SU-DHL-6 (cell line): ENCODE measurements at regions not wholly inside any gene's neighbourhood (a gene's known extent, or its start where the extent isn't known, plus 50 kb on each side); places are given as distances from the start of the nearest gene placed in this dataset.

Experiments used
- H2AFZ ChIP-seq: fragments of 200-600 bp; sonication (generic); 2 replicates; pipeline ENCODE4 v1.6.1; 2014; ENCODE audit warnings: low read depth, mild to moderate bottlenecking, moderate library complexity, mixed read lengths, antibody characterized with exemption, low read length; ENCODE audit not compliant: severe bottlenecking
- H3F3A ChIP-seq: fragments of 200-600 bp; shearing (Covaris generic); 2 replicates; pipeline ENCODE4 v1.6.0; 2016; ENCODE audit warnings: antibody characterized with exemption, mild to moderate bottlenecking; ENCODE audit not compliant: insufficient read depth
- H3K27ac ChIP-seq: fragments of 200-600 bp; sonication (generic); 2 replicates; pipeline ENCODE4 v1.5.1; 2016; ENCODE audit warnings: low read depth, mild to moderate bottlenecking, low read length, moderate library complexity, mixed read lengths
- H3K27me3 ChIP-seq: fragments of 200-600 bp; sonication (generic), shearing (Covaris generic); 2 replicates; pipeline ENCODE4 v1.6.0; 2014; ENCODE audit warnings: mild to moderate bottlenecking, low read length
- H3K36me3 ChIP-seq: fragments of 200-600 bp; sonication (generic); 2 replicates; pipeline ENCODE4 v1.6.1; 2014; ENCODE audit warnings: mild to moderate bottlenecking, low read length, mixed read lengths
- H3K4me2 ChIP-seq: fragments of 300-600, 200-600 bp; shearing (Covaris generic), sonication (generic); 2 replicates; pipeline ENCODE4 v1.6.0; 2014; ENCODE audit warnings: low read length, low read depth, mild to moderate bottlenecking; ENCODE audit not compliant: poor library complexity, severe bottlenecking
- H3K4me3 ChIP-seq: fragments of 200-600 bp; sonication (generic); 2 replicates; pipeline ENCODE4 v1.5.1; 2014; ENCODE audit warnings: antibody characterized with exemption, low read length, mild to moderate bottlenecking, mixed read lengths; ENCODE audit not compliant: insufficient read depth, poor library complexity, severe bottlenecking
- H3K79me2 ChIP-seq: fragments of 200-600 bp; sonication (generic); 2 replicates; pipeline ENCODE4 v1.6.1; 2014; ENCODE audit warnings: mild to moderate bottlenecking, low read length, moderate library complexity; ENCODE audit not compliant: insufficient read depth
- H3K9ac ChIP-seq: fragments of 200-600 bp; sonication (generic); 2 replicates; pipeline ENCODE4 v1.7.0; 2014; ENCODE audit warnings: mild to moderate bottlenecking, low read length
- H3K9me2 ChIP-seq: fragments of 200-600 bp; sonication (generic); replicated peaks from 2 replicates; pipeline ENCODE4 v1.6.1; 2014; ENCODE audit warnings: low read length; ENCODE audit not compliant: insufficient read depth
- H3K9me3 ChIP-seq: fragments of 200-600 bp; sonication (generic); 2 replicates; pipeline ENCODE4 v1.6.1; 2014; ENCODE audit warnings: low read length, mixed read lengths; ENCODE audit not compliant: insufficient read depth
- H4K20me1 ChIP-seq: fragments of 200-600 bp; sonication (generic); 2 replicates; pipeline ENCODE4 v1.6.1; 2014; ENCODE audit warnings: low read depth, mild to moderate bottlenecking, antibody characterized with exemption, low read length, moderate library complexity, mixed read lengths
- EZH2phosphoT487 ChIP-seq: fragments of 200-600 bp; sonication (generic), shearing (Covaris generic); conservative IDR thresholded peaks from 2 replicates; pipeline ENCODE4 v1.6.1; 2018; ENCODE audit warnings: mild to moderate bottlenecking, antibody characterized with exemption, low read length, moderate library complexity, mixed read lengths
- TF ChIP-seq, protein P1 (sequence below): fragments of 200-600 bp; sonication (generic); IDR thresholded peaks from one replicate; pipeline ENCODE4 v1.5.1; 2017; ENCODE audit warnings: antibody characterized with exemption, mild to moderate bottlenecking, low read length, moderate library complexity; ENCODE audit not compliant: insufficient read depth, poor library complexity, severe bottlenecking

DNA sequence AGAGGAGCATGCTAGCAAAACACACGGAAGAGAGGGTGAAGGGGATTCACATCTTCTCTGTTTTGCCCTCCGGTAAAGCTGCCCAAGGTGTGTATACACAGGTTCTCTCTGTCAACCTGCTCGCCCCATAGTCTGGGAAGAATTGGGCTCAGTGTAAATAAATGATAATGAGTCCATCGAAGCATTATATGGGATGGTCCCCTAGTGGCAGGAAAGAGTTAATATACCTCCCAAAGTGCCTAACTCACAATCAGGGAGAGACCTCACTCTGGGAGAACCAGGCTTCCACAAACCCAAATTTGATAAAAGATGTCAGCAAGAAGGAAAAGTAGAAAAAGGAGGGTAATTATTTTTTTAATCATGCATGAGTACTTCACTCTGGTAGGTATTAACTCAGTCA is 262.2 kb upstream of the ZNF521 start:
- H3K9me3 ChIP-seq: no peaks in the 10 kb centered on the region
- H3K9ac ChIP-seq: no peak overlapping the region
- no peak overlapping the region for H2AFZ ChIP-seq
- H3K4me2 ChIP-seq: no peak overlapping the region
- H4K20me1 ChIP-seq: no peaks in the 10 kb centered on the region
- no peaks in the 10 kb centered on the region for H3F3A ChIP-seq
- H3K79me2 ChIP-seq: no peaks in the 10 kb centered on the region
- no peak overlapping the region for H3K4me3 ChIP-seq
- H3K9me2 ChIP-seq: no peaks in the 10 kb centered on the region
- H3K27me3 ChIP-seq: no peaks in the 10 kb centered on the region
- no peaks in the 10 kb centered on the region for H3K36me3 ChIP-seq
- H3K27ac ChIP-seq: no peak overlapping the region
- TF ChIP-seq EZH2phosphoT487: no peak
- TF ChIP-seq, protein P1, sequence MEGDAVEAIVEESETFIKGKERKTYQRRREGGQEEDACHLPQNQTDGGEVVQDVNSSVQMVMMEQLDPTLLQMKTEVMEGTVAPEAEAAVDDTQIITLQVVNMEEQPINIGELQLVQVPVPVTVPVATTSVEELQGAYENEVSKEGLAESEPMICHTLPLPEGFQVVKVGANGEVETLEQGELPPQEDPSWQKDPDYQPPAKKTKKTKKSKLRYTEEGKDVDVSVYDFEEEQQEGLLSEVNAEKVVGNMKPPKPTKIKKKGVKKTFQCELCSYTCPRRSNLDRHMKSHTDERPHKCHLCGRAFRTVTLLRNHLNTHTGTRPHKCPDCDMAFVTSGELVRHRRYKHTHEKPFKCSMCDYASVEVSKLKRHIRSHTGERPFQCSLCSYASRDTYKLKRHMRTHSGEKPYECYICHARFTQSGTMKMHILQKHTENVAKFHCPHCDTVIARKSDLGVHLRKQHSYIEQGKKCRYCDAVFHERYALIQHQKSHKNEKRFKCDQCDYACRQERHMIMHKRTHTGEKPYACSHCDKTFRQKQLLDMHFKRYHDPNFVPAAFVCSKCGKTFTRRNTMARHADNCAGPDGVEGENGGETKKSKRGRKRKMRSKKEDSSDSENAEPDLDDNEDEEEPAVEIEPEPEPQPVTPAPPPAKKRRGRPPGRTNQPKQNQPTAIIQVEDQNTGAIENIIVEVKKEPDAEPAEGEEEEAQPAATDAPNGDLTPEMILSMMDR: no peak

DNA sequence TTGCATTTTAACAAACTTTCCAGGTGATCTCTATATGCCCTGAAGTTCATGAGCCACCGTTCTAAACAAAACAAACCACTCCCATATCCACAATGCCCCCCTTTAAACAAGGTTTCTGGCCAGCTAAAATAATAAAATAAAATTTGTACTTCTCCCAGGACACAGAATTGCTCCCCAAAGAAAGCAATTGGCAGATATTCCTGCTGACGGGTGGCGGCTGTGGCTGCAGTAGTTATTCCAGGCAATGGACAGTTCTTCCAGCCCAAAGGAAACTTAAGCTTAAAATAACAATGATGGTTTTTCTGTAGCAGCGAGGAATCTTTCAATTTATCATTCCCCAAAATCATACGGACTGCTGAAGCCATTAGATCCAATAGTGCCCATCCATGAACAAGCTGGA is 260.5 kb upstream of the ZNF521 start:
- H3K9me2 ChIP-seq: no peaks in the 10 kb centered on the region
- no peaks in the 10 kb centered on the region for H3K27me3 ChIP-seq
- no peaks in the 10 kb centered on the region for H3F3A ChIP-seq
- no peaks in the 10 kb centered on the region for H3K79me2 ChIP-seq
- no peak overlapping the region for H2AFZ ChIP-seq
- no peak for TF ChIP-seq EZH2phosphoT487
- TF ChIP-seq, protein P1: no peak
- no peak overlapping the region for H3K4me2 ChIP-seq
- H3K9ac ChIP-seq: no peak overlapping the region
- no peaks in the 10 kb centered on the region for H3K9me3 ChIP-seq
- H3K4me3 ChIP-seq: no peak overlapping the region
- H3K27ac ChIP-seq: no peak overlapping the region
- H3K36me3 ChIP-seq: no peaks in the 10 kb centered on the region
- no peaks in the 10 kb centered on the region for H4K20me1 ChIP-seq

DNA sequence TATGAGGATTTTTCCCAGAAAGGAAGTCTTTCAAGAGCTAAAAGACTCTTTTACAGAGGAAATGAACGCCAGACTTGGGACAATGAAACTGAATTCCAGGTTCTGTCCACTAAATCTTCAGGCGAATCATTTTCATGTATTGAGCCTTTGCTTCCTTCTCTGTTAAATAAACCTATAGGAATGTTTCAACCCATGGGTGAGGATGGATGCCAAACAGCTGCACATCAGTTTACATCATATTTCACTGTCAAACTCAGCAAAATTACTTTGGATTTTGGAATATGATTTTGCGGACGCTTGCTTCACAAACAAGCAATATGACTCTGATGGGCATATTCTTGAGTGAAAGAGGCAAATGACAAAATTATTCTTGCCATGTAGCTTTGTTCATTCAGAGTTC is 256.1 kb upstream of the ZNF521 start:
- Histone ChIP-seq H3K9me3 (no peaks in the 10 kb centered on the region), H3K27me3 (no peaks in the 10 kb centered on the region), H3K9ac (no peak overlapping the region), H4K20me1 (no peaks in the 10 kb centered on the region), H2AFZ (no peak overlapping the region), H3K4me3 (no peak overlapping the region), H3K79me2 (no peaks in the 10 kb centered on the region), H3F3A (no peaks in the 10 kb centered on the region), H3K27ac (no peak overlapping the region), H3K36me3 (no peaks in the 10 kb centered on the region), H3K4me2 (no peak overlapping the region), H3K9me2 (no peaks in the 10 kb centered on the region)
- TF ChIP-seq, protein P1: no peak
- no peak for TF ChIP-seq EZH2phosphoT487
